Adrenal gland (tissue), 9 donors: ENCODE measurements at regions not wholly inside any gene's neighbourhood (a gene's known extent, or its start where the extent isn't known, plus 50 kb on each side); places are given as distances from the start of the nearest gene placed in this dataset.

ENCODE experiments used
- DNase-seq, 7 donors: peaks; one replicate each; pipeline ENCODE4 v3.0.0-alpha.2; 2019 to 2020
- H3K27ac ChIP-seq, 5 donors: fragments of 200-600 bp; sonication (generic) in 4 of 5; 1 replicate in 3 of 5; 2 replicates in 2 of 5; pipeline versions ENCODE4 v1.5.1 to v1.8.0; 2016 to 2020; ENCODE audit warnings: mild to moderate bottlenecking in 1 of 5
- H3K27me3 ChIP-seq: fragments of 200-600 bp; 2 replicates; pipeline ENCODE4 v1.8.0; 2021
- H3K36me3 ChIP-seq, 2 donors: fragments of 200-600 bp; replicated peaks in 1 of 2; 1 replicate in 1 of 2; 2 replicates in 1 of 2; pipeline versions ENCODE4 v1.5.1 to v1.8.0; 2018 to 2022
- H3K4me1 ChIP-seq, 2 donors: fragments of 200-600 bp; replicated peaks in 1 of 2; 1 replicate in 1 of 2; 2 replicates in 1 of 2; pipeline versions ENCODE4 v1.5.1 to v1.8.0; 2018 to 2021
- H3K4me3 ChIP-seq, 4 donors: fragments of 200-600 bp; sonication (generic) in 3 of 4; one replicate each; pipeline ENCODE4 v1.5.1; 2016 to 2018
- H3K9me3 ChIP-seq, 3 donors: fragments of 200-600 bp; sonication (generic) in 1 of 3; replicated peaks in 1 of 3; 1 replicate in 2 of 3; 2 replicates in 1 of 3; pipeline versions ENCODE4 v1.5.1 to v1.8.0; 2016 to 2021
- POLR2A ChIP-seq, 2 donors: fragments of 450-650 bp; IDR thresholded peaks; one replicate each; pipeline ENCODE4 v1.6.1; 2017; ENCODE audit warnings: antibody characterized with exemption in 2 of 2, mild to moderate bottlenecking in 2 of 2, moderate library complexity in 1 of 2
- WGBS, 4 donors: extraction: QIAGEN DNeasy Blood & Tissue Kit in 2 of 4; methylation state at CpG; one replicate each; pipeline versions ENCODE4 v1.1.5 to v1.1.7; 2013 to 2017; 5-methylcytosine and 5-hydroxymethylcytosine counted together
- intact Hi-C, 2 donors: fragments of 100-400 bp; cut with DNase I; formaldehyde crosslinking; loops; one replicate each; pipeline versions ENCODE4 v1.14.1 to v1.15.0; 2022 to 2023
- TF ChIP-seq, protein P1 (sequence below), 6 experiments: fragments of 450-650 bp in 4 of 6; fragments of 200-600 bp in 2 of 6; sonication (generic) in 1 of 6; IDR thresholded peaks; 1 replicate in 5 of 6; 2 replicates in 1 of 6; pipeline versions ENCODE4 v1.5.1 to v1.8.0; 2016 to 2021; ENCODE audit warnings: antibody characterized with exemption in 6 of 6, mild to moderate bottlenecking in 2 of 6, moderate library complexity in 1 of 6
- donor health status: healthy with polysubstance abuse.
- donor health status: Bipolar disorder and iron deficiency.
- donor health status: DM: yes; HTN: yes; CAD: no.
- donor health status: DM: no; HTN: no; CAD: no.
- donor health status: DM: no; HTN: no; CAD: no.

DNA sequence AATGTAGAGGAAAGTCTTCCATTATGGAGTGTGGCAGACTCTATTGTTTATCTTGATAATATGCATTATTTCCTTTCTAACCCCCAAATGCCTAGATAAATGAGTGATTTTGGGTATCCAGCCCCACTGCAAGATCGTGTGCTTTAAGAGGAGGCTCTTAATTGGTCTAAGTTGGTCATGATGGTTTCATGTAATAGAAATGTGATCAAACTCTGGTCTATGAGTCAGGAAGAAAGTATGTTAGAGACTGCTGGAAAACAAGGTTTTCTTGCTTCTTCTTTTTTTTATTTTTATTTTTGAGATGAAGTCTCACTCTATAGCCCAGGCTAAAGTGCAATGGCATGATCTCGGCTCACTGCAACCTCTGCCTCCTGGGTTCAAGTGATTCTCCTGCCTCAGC, 344.5 kb upstream of the TNP1 start:
- no peak overlapping the region for H3K4me3 ChIP-seq
- intact Hi-C loops = no loop called here
- DNase-seq = no peak
- no peak overlapping the region for H3K27ac ChIP-seq
- 72 to 86% (median 78%) methylated on average over 2 of the region's 2 CpGs for WGBS, 4 donors
- TF ChIP-seq, protein P1, sequence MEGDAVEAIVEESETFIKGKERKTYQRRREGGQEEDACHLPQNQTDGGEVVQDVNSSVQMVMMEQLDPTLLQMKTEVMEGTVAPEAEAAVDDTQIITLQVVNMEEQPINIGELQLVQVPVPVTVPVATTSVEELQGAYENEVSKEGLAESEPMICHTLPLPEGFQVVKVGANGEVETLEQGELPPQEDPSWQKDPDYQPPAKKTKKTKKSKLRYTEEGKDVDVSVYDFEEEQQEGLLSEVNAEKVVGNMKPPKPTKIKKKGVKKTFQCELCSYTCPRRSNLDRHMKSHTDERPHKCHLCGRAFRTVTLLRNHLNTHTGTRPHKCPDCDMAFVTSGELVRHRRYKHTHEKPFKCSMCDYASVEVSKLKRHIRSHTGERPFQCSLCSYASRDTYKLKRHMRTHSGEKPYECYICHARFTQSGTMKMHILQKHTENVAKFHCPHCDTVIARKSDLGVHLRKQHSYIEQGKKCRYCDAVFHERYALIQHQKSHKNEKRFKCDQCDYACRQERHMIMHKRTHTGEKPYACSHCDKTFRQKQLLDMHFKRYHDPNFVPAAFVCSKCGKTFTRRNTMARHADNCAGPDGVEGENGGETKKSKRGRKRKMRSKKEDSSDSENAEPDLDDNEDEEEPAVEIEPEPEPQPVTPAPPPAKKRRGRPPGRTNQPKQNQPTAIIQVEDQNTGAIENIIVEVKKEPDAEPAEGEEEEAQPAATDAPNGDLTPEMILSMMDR (IDR thresholded peaks at IDR 0.05) = no peak
- TF ChIP-seq POLR2A (IDR thresholded peaks at IDR 0.05) = no peak
- H3K27me3 ChIP-seq = no peaks in the 10 kb centered on the region
- no peaks in the 10 kb centered on the region for H3K4me1 ChIP-seq
- no peaks in the 10 kb centered on the region for H3K9me3 ChIP-seq
- no peaks in the 10 kb centered on the region for H3K36me3 ChIP-seq

DNA sequence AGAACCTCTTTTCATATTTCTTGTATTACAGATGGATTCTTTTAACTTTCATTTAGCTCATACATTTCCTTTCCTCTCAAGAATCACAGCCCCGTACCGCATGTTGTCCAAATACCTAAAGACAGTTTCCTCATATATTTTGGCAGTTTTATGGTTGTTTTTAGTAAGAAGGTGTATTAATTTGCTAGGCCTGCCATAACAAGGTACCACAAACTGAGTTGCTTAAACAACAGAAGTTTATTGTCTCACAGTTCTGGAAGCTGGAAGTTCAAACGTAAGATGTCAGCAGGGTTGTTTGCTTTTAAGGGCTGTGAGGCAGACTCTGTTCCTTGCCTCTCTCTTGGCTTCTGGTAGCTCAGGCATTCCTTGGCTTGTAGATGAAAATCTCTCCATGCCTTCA, 343.2 kb upstream of the TNP1 start:
- DNase-seq = no peak
- no peaks in the 10 kb centered on the region for H3K4me1 ChIP-seq
- no peak overlapping the region for H3K4me3 ChIP-seq
- H3K36me3 ChIP-seq = no peaks in the 10 kb centered on the region
- intact Hi-C loops = no loop called here
- WGBS, 4 donors = 90 to 98% (median 91%) methylated on average over 3 of the region's 3 CpGs
- H3K9me3 ChIP-seq = no peaks in the 10 kb centered on the region
- TF ChIP-seq, protein P1 (IDR thresholded peaks at IDR 0.05) = no peak
- TF ChIP-seq POLR2A (IDR thresholded peaks at IDR 0.05) = no peak
- H3K27ac ChIP-seq = no peak overlapping the region
- no peaks in the 10 kb centered on the region for H3K27me3 ChIP-seq

DNA sequence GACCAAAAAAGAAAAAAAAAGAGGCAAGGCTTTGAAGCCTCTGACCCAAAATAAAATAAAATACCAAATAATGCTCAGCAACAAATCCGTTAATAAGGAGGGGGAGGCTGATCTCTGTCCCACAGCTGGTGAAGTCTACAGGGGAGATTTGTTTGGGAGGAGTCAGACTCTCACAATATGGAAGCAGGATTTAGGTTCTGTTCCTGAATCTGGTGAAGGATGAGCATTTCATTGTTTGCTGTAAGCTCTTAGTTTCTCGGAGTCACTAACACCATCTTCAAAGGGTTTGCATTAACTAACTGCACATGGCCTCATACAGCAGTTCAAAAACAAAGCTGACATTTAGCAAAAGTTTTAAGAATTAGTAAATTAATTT, 339.4 kb upstream of the TNP1 start:
- Histone ChIP-seq H3K4me1 (no peaks in the 10 kb centered on the region), H3K9me3 (no peaks in the 10 kb centered on the region), H3K4me3 (no peak overlapping the region), H3K27ac (no peak overlapping the region), H3K27me3 (no peaks in the 10 kb centered on the region), H3K36me3 (no peaks in the 10 kb centered on the region)
- TF ChIP-seq, protein P1 (IDR thresholded peaks at IDR 0.05) = no peak
- no peak for TF ChIP-seq POLR2A (IDR thresholded peaks at IDR 0.05)
- 84 to 93% (median 88%) methylated on average over 2 of the region's 2 CpGs for WGBS, 4 donors
- DNase-seq = no peak
- intact Hi-C loops = no loop called here

DNA sequence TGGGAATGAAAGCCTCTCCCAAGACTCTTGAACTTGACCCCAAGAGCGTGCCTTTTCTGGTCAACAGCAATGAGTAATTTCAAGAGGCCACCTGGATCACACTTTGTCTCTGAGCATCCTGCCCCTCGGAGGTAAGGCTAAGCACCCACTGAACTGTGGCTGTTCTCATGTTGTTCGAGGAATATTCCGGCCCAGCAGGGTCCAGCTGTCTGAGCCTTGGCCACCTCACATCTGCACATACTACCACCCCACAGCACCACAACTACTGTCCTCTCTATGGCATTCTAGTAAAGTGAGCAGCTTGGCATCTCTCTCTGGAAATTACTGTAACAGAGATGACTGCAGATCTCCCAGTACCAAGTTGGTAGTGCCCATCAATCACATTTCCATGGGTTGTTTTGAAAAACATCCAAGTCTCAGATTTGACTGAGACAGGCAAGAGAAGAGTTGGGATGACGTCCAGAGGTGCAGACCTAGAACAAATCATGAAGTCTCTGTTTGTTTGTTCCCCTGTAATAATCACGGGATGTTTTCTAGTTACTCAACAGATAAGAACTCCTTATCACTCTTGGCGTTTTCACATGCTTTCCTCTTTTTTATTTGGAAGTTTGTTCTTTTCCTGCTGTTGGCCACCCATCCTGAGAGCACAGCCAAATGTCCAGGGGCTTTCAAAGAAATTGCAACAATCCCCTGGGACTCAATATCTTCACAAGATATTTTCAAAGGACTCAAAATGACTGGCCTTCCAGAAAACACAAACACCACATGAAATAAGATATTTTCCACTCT, 336.0 kb upstream of the TNP1 start:
- Histone ChIP-seq H3K27me3 (no peaks in the 10 kb centered on the region), H3K9me3 (no peaks in the 10 kb centered on the region), H3K4me3 (no peak overlapping the region), H3K36me3 (no peaks in the 10 kb centered on the region), H3K27ac (peak overlapping the region in 2 of 5 donors; percentile 59 to 71), H3K4me1 (no peaks in the 10 kb centered on the region)
- 51 to 64% (median 57%) methylated on average over 7 of the region's 7 CpGs for WGBS, 4 donors
- intact Hi-C loops = no loop called here
- DNase-seq = peak in 1 of 7 donors; percentile 20
- TF ChIP-seq, protein P1 (IDR thresholded peaks at IDR 0.05) = no peak
- no peak for TF ChIP-seq POLR2A (IDR thresholded peaks at IDR 0.05)
